GM23248 (cell line): ENCODE measurements at regions not wholly inside any gene's neighbourhood (a gene's known extent, or its start where the extent isn't known, plus 50 kb on each side); places are given as distances from the start of the nearest gene placed in this dataset.

Source experiments
- EZH2 ChIP-seq: fragments of 200-600 bp; sonication (generic); IDR thresholded peaks from 2 replicates; pipeline ENCODE4 v1.6.1; 2018; ENCODE audit warnings: antibody characterized with exemption, mild to moderate bottlenecking; ENCODE audit not compliant: insufficient read depth, poor library complexity, severe bottlenecking
- EZH2phosphoT487 ChIP-seq: fragments of 200-600 bp; sonication (generic); IDR thresholded peaks from 2 replicates; pipeline ENCODE4 v1.6.1; 2018; ENCODE audit warnings: antibody characterized with exemption, moderate library complexity, mild to moderate bottlenecking, low read depth; ENCODE audit not compliant: insufficient read depth

GRCh38 chr12:17322090-17322489 is 716.1 kb upstream of the LMO3 start:
- TF ChIP-seq EZH2 (no peak), EZH2phosphoT487 (no peak)
